ENCODE measurements at regions not wholly inside any gene's neighbourhood (a gene's known extent, or its start where the extent isn't known, plus 50 kb on each side); places are given as distances from the start of the nearest gene placed in this dataset.

DNA sequence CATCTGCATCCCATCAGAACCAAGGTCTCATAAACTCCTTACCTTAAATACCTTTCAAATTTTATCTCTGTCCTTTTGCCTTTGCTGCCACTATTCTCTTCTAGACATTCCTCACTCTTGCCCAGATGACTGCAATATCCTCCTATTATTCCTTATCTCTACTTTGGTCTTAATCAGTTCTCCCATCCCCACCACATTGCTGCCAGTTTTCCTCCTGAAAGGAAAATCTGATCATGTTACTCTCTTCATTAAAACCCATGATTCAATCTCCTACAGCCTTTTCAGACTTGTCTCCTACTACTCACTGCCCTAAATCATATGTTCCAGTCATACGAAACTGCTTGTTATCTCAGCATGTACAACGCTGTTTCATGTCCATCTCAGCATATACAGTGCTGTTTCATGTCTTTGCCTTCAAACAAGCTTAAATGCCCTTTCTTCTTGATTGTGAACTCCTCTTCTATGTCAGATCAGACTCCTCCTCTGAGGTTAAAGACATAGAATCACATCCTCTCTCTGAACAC, 152.6 kb upstream of the FST start:
- TF ChIP-seq, protein P1, sequence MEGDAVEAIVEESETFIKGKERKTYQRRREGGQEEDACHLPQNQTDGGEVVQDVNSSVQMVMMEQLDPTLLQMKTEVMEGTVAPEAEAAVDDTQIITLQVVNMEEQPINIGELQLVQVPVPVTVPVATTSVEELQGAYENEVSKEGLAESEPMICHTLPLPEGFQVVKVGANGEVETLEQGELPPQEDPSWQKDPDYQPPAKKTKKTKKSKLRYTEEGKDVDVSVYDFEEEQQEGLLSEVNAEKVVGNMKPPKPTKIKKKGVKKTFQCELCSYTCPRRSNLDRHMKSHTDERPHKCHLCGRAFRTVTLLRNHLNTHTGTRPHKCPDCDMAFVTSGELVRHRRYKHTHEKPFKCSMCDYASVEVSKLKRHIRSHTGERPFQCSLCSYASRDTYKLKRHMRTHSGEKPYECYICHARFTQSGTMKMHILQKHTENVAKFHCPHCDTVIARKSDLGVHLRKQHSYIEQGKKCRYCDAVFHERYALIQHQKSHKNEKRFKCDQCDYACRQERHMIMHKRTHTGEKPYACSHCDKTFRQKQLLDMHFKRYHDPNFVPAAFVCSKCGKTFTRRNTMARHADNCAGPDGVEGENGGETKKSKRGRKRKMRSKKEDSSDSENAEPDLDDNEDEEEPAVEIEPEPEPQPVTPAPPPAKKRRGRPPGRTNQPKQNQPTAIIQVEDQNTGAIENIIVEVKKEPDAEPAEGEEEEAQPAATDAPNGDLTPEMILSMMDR (conservative IDR thresholded peaks at IDR 0.05) = no peak
- no peak for TF ChIP-seq ZFX (IDR thresholded peaks at IDR 0.05)

Data from C4-2B (cell line).